Left forelimb (tissue), 1 donor: ENCODE measurements at regions not wholly inside any gene's neighbourhood (a gene's known extent, or its start where the extent isn't known, plus 50 kb on each side); places are given as distances from the start of the nearest gene placed in this dataset.

ENCODE experiments used
- DNase-seq: peaks from one replicate; pipeline ENCODE4 v3.0.0-alpha.2; 2018; ENCODE audit warnings: low spot score

- no peak for DNase-seq
Observed at GRCh38 chr18:45487581-45487980, 127.7 kb upstream of the SLC14A2 start.

GRCh38 chr18:45488645-45489044, 126.6 kb upstream of the SLC14A2 start:
- DNase-seq = no peak

GRCh38 chr18:45493830-45494229, 121.4 kb upstream of the SLC14A2 start:
- DNase-seq = no peak

GRCh38 chr18:45494811-45495210, 120.5 kb upstream of the SLC14A2 start:
- no peak for DNase-seq

GRCh38 chr18:45496741-45497140, 118.5 kb upstream of the SLC14A2 start:
- DNase-seq = no peak

GRCh38 chr18:45497595-45498286, 117.5 kb upstream of the SLC14A2 start:
- DNase-seq = no peak

- DNase-seq = no peak
Observed at GRCh38 chr18:45498287-45498658, 117.0 kb upstream of the SLC14A2 start.

GRCh38 chr18:45503990-45504389, 111.3 kb upstream of the SLC14A2 start:
- DNase-seq = no peak

GRCh38 chr18:45505497-45506206, 109.6 kb upstream of the SLC14A2 start:
- DNase-seq = no peak

GRCh38 chr18:45506951-45507350, 108.3 kb upstream of the SLC14A2 start:
- DNase-seq = no peak

- no peak for DNase-seq
Observed at GRCh38 chr18:45509535-45509934, 105.7 kb upstream of the SLC14A2 start.

- no peak for DNase-seq
Observed at GRCh38 chr18:45510656-45511055, 104.6 kb upstream of the SLC14A2 start.

- no peak for DNase-seq
Observed at GRCh38 chr18:45512363-45512953, 102.8 kb upstream of the SLC14A2 start.

- no peak for DNase-seq
Observed at GRCh38 chr18:45517181-45517741, 98.0 kb upstream of the SLC14A2 start.

- DNase-seq = no peak
Observed at GRCh38 chr18:45518311-45519155, 96.7 kb upstream of the SLC14A2 start.

- DNase-seq = no peak
Observed at GRCh38 chr18:45519411-45520280, 95.6 kb upstream of the SLC14A2 start.

- no peak for DNase-seq
Observed at GRCh38 chr18:45521136-45521535, 94.1 kb upstream of the SLC14A2 start.

- DNase-seq = no peak
Observed at GRCh38 chr18:45521777-45522176, 93.5 kb upstream of the SLC14A2 start.

- DNase-seq = no peak
Observed at GRCh38 chr18:45522371-45522770, 92.9 kb upstream of the SLC14A2 start.

- no peak for DNase-seq
Observed at GRCh38 chr18:45525301-45525700, 90.0 kb upstream of the SLC14A2 start.
